ENCODE measurements at regions not wholly inside any gene's neighbourhood (a gene's known extent, or its start where the extent isn't known, plus 50 kb on each side); places are given as distances from the start of the nearest gene placed in this dataset.

DNA sequence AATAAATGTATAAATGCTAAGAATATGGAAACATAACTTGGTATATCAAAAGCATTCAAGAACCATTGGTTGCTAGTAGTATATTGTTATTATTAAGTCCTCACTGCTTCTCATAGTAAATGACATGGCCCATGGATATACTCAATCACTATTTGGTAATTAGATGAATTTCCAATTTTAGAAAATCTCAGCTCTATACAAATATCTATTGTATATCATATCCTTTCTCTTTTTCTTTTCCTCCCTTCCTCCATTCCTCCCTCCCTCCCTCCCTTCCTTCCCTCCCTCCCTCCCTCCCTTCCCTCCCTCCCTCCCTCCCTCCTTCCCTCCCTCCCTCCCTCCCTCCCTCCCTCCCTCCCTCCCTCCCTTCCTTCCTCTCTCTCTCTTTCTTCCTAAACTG lies 514.4 kb upstream of the LCORL start:
- H3K36me3 ChIP-seq = no peaks in the 10 kb centered on the region
- intact Hi-C loops (cut with DNase I; ENCODE audit: low total_unique reads) = no loop called here
- no peaks in the 10 kb centered on the region for H3K4me1 ChIP-seq
- in situ Hi-C loops (cut with MboI; ENCODE audit: low pct_ligation_motif_present in 1 of 4, low pct_unique_long_range_greater_than_20kb in 1 of 4, low sequenced_read_pairs in 3 of 4) = no loop called here
- H3K27me3 ChIP-seq = peaks cover 3% of the 10 kb centered on the region
- no peak for TF ChIP-seq POLR2A (IDR thresholded peaks at IDR 0.05)
- TF ChIP-seq, protein P1, sequence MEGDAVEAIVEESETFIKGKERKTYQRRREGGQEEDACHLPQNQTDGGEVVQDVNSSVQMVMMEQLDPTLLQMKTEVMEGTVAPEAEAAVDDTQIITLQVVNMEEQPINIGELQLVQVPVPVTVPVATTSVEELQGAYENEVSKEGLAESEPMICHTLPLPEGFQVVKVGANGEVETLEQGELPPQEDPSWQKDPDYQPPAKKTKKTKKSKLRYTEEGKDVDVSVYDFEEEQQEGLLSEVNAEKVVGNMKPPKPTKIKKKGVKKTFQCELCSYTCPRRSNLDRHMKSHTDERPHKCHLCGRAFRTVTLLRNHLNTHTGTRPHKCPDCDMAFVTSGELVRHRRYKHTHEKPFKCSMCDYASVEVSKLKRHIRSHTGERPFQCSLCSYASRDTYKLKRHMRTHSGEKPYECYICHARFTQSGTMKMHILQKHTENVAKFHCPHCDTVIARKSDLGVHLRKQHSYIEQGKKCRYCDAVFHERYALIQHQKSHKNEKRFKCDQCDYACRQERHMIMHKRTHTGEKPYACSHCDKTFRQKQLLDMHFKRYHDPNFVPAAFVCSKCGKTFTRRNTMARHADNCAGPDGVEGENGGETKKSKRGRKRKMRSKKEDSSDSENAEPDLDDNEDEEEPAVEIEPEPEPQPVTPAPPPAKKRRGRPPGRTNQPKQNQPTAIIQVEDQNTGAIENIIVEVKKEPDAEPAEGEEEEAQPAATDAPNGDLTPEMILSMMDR (IDR thresholded peaks at IDR 0.05) = no peak
- no peak for TF ChIP-seq EP300 (IDR thresholded peaks at IDR 0.05; ENCODE audit: low read depth)
- no peak for TF ChIP-seq POLR2AphosphoS5 (IDR thresholded peaks at IDR 0.05)
- no peak overlapping the region for H3K27ac ChIP-seq
- no peak overlapping the region for H3K4me3 ChIP-seq
- DNase-seq = no peak
- no peaks in the 10 kb centered on the region for H3K9me3 ChIP-seq

DNA sequence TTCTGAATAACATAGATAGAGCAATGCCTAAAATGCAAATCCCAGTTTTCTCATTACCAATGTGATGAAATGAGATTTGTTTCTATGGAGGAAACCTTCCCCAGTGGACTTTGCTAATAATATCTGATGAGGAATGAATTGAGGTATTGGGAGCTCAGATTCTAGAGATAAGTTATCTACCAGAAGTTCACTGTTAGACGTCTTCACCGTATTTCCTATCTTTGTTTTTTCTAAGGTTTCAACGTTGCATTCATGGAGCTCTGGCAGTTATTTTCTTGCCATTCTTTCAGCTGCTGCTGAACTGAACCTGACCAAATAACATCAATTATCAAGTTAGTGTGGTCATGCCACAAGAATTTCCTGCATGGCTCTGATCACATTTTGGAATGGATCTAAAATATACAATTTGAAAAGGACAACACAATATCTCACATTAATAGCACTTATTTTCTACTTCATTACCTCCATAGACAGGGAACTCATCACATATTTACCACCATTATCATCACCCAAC lies 511.8 kb upstream of the LCORL start:
- in situ Hi-C loops (cut with MboI; ENCODE audit: low pct_ligation_motif_present in 1 of 4, low pct_unique_long_range_greater_than_20kb in 1 of 4, low sequenced_read_pairs in 3 of 4) (no loop called here), intact Hi-C loops (cut with DNase I; ENCODE audit: low total_unique reads) (no loop called here)
- 62% methylated on average over 3 of the region's 3 CpGs for WGBS, 2 donors (ENCODE audit: low coverage in 1 of 2)
- Histone ChIP-seq H3K4me1 (no peaks in the 10 kb centered on the region), H3K27ac (no peak overlapping the region), H3K27me3 (peaks cover 3% of the 10 kb centered on the region), H3K9me3 (no peaks in the 10 kb centered on the region), H3K36me3 (no peaks in the 10 kb centered on the region), H3K4me3 (no peak overlapping the region)
- TF ChIP-seq, protein P1 (IDR thresholded peaks at IDR 0.05) = no peak
- TF ChIP-seq EP300 (IDR thresholded peaks at IDR 0.05; ENCODE audit: low read depth) (no peak), POLR2AphosphoS5 (IDR thresholded peaks at IDR 0.05) (no peak), POLR2A (IDR thresholded peaks at IDR 0.05) (no peak)
- no peak for DNase-seq

DNA sequence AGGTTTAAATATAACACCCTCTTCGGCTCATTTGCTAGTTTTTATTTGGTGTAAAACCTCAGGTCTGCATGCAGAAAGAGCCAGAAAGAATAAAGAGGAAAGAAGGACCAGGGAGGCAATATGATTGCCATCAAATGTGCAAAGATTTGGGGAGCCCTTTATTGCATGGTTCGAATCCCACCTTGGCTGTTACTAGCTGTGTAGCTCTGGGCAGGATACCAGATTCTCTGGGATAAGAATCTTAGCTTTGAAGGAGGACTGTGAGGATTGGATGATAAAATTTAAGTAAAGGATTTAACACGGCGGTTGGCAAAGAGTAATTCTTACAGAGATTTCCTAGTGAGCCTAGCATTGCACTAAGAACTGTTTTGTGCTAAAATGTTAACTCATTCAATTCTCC lies 510.2 kb upstream of the LCORL start:
- 70 to 84% methylated on average over 4 of the region's 4 CpGs for WGBS, 2 donors (ENCODE audit: low coverage in 1 of 2)
- no peak for DNase-seq
- Histone ChIP-seq H3K9me3 (no peaks in the 10 kb centered on the region), H3K27me3 (no peaks in the 10 kb centered on the region), H3K27ac (no peak overlapping the region), H3K4me3 (no peak overlapping the region), H3K4me1 (no peaks in the 10 kb centered on the region), H3K36me3 (no peaks in the 10 kb centered on the region)
- in situ Hi-C loops (cut with MboI; ENCODE audit: low pct_ligation_motif_present in 1 of 4, low pct_unique_long_range_greater_than_20kb in 1 of 4, low sequenced_read_pairs in 3 of 4) (no loop called here), intact Hi-C loops (cut with DNase I; ENCODE audit: low total_unique reads) (no loop called here)
- TF ChIP-seq POLR2A (IDR thresholded peaks at IDR 0.05) = no peak
- TF ChIP-seq POLR2AphosphoS5 (IDR thresholded peaks at IDR 0.05) = no peak
- TF ChIP-seq, protein P1 (IDR thresholded peaks at IDR 0.05) = no peak
- no peak for TF ChIP-seq EP300 (IDR thresholded peaks at IDR 0.05; ENCODE audit: low read depth)

- no peaks in the 10 kb centered on the region for H3K36me3 ChIP-seq
- H3K4me3 ChIP-seq = no peak overlapping the region
- H3K4me1 ChIP-seq = no peaks in the 10 kb centered on the region
- DNase-seq = no peak
- intact Hi-C loops (cut with DNase I; ENCODE audit: low total_unique reads) = no loop called here
- H3K27ac ChIP-seq = no peak overlapping the region
- TF ChIP-seq POLR2A (IDR thresholded peaks at IDR 0.05) (no peak), EP300 (IDR thresholded peaks at IDR 0.05; ENCODE audit: low read depth) (no peak), POLR2AphosphoS5 (IDR thresholded peaks at IDR 0.05) (no peak)
- TF ChIP-seq, protein P1 (IDR thresholded peaks at IDR 0.05) = no peak
- H3K9me3 ChIP-seq = no peaks in the 10 kb centered on the region
- in situ Hi-C loops (cut with MboI; ENCODE audit: low pct_ligation_motif_present in 1 of 4, low pct_unique_long_range_greater_than_20kb in 1 of 4, low sequenced_read_pairs in 3 of 4) = no loop called here
- H3K27me3 ChIP-seq = no peaks in the 10 kb centered on the region
Observed at GRCh38 chr4:18529482-18529881, 507.9 kb upstream of the LCORL start.

Measured in transverse colon (tissue), 4 donors.